HG02970 (cell line): ENCODE measurements at regions not wholly inside any gene's neighbourhood (a gene's known extent, or its start where the extent isn't known, plus 50 kb on each side); places are given as distances from the start of the nearest gene placed in this dataset.
"Not testable (repeated sequence)": the region's sequence is repeated elsewhere in the genome, so short reads cannot be mapped to it uniquely, and the experiment has no call there.

Experiments
- ATAC-seq: cut with Tn5 transposase; IDR thresholded peaks from one replicate; pipeline ENCODE4 v1.9.1; 2021; ENCODE audit warnings: mild to moderate bottlenecking, moderate library complexity, moderate number of reproducible peaks; ENCODE audit not compliant: unreplicated experiment, low FRiP score

GRCh38 chr16:22572331-22573224, 61.9 kb downstream of the NPIPB5 start:
- not testable (repeated sequence) for ATAC-seq

DNA sequence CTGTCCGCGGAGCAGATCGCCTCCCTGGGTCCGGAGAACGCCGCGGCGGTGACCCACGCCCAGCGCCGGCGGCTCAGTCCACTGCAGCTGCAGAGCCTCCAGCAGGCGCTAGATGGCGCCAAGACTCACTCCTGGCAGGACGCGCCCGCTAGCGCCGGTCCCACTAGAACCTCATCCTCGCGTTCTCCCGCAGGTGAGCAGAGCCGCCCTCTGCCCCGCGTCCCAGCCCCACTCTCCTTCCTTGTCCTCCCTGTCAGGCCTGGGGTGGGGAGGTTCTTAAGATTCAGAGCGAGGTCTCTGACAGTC, 62.5 kb downstream of the NPIPB5 start:
- peak; percentile 71 for ATAC-seq

DNA sequence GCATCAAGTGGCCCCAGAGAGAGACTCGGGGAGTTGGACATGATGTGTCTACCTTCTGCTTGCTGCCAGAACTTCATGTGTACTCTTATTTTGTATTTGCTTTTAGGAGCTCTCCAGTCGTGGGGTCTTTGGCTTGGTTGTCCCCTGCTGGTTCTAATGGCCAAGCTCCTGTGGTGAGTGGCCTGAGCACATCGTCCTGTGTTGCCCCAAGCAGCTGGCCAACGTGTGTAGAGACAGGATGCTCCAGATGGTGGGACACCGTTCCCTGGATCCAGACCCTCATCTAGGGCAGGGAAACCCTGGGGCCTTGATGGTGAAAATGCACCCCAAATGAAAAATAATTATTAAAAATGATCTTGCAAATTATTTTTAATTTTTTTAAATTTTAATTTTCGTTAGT, 65.8 kb downstream of the NPIPB5 start:
- not testable (repeated sequence) for ATAC-seq

- ATAC-seq = not testable (repeated sequence)
These were observed 72.5 kb downstream of the NPIPB5 start for GRCh38 chr16:22583195-22583594.

DNA sequence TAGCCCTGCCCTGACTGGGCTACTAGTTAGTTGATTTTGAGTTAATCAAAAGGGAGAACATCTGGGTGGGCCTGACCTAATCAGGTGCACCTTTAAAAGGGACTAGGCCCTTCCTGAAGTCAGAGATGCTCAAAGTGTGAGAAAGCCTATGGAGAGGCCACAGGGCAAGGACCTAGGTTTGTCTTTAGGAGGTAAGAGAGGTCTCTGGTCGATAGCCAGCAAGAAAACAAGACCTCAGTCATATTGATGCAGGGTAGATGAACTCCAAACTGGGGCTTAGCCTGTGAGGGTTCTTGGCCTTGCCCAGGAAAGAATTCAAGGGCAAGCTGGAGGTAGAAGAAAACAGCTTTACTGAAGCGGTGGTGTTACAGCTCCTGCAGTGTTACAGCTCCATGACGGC, 73.8 kb downstream of the NPIPB5 start:
- ATAC-seq = not testable (repeated sequence)

- ATAC-seq = not testable (repeated sequence)
These were observed 74.2 kb downstream of the NPIPB5 start for GRCh38 chr16:22584941-22585340.

DNA sequence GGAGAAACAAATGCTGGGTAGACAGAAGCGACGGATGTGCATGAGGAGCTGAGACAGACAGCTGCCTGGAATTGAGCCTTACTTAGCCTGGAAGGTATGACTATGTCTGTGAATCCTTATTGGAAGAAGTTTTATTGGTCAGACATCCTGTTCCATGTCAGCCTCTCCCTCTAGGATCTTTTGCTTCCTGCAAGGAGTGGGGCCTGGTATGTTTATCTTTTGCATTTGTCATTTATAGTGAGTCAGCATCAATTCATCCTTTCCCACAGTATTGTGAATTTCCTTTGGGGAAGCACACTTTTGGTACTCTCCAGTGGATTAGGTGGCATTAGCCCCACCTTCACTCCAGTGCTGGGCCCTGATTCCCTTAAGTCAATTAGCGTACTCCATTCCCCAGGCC, 74.7 kb downstream of the NPIPB5 start:
- ATAC-seq = not testable (repeated sequence)

DNA sequence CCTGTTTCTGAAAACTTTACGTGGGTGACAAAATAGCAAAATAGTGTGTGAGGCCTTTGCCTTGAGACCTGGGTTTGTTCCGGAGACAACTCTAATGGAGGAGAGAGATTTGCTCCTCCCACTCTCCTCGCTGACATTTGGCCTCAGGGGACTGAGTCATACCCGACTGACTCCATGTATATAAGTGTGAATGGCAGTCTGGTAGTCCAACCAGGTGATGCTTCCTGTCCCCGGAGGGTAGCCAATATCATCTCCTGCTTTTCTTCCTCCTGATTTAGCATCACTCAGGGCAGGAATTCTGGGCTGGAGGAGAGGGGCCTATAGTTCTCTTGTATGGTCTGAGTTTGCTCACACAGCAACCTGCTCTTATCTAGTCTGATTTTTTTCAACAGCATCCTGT, 76.0 kb downstream of the NPIPB5 start:
- not testable (repeated sequence) for ATAC-seq

- ATAC-seq = not testable (repeated sequence)
These were observed 79.1 kb downstream of the NPIPB5 start for GRCh38 chr16:22589757-22590156.

- ATAC-seq = not testable (repeated sequence)
These were observed 85.9 kb downstream of the NPIPB5 start for GRCh38 chr16:22596445-22597045.

- ATAC-seq = not testable (repeated sequence)
These were observed 93.1 kb downstream of the NPIPB5 start for GRCh38 chr16:22603744-22604143.

DNA sequence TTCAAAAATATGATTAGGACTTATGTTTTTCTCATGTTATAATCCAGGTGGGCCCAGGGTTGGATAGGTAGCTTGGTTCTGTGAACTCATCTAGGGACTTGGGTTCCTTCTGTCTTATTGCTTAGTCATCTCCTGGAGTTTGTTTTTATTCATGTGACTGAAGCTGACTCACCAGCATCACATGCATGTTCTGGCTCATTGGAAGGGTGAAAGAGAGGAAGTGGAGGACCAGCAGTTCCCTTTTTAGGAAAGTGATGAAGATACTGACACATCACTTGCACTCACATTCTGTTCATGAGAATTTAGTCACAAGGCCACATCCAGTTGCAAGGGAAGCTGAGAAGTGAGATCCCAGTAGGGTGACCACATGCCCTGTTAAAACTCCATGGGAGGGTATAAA, 95.9 kb downstream of the NPIPB5 start:
- ATAC-seq = not testable (repeated sequence)

- not testable (repeated sequence) for ATAC-seq
These were observed 99.1 kb downstream of the NPIPB5 start for GRCh38 chr16:22609798-22610197.

DNA sequence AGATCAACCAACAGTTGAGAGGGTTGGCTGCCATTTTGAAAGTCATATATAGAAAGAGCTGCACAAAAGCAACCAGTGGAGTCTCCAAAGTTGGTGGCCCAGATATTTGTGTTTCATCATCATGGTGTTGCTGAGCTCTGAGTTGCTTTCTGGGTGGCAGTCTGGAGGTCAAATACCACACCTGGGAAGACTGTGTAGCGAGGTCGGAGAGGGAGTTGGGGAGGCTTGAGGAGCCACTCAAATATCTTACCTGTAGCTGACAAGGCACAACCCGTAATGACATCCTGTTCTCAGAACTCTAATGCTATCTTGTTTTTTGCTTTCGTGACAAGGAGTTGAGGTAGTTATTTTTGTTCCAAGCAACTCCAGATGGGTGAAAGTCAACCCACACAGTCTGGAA, 100.4 kb downstream of the NPIPB5 start:
- ATAC-seq = not testable (repeated sequence)

DNA sequence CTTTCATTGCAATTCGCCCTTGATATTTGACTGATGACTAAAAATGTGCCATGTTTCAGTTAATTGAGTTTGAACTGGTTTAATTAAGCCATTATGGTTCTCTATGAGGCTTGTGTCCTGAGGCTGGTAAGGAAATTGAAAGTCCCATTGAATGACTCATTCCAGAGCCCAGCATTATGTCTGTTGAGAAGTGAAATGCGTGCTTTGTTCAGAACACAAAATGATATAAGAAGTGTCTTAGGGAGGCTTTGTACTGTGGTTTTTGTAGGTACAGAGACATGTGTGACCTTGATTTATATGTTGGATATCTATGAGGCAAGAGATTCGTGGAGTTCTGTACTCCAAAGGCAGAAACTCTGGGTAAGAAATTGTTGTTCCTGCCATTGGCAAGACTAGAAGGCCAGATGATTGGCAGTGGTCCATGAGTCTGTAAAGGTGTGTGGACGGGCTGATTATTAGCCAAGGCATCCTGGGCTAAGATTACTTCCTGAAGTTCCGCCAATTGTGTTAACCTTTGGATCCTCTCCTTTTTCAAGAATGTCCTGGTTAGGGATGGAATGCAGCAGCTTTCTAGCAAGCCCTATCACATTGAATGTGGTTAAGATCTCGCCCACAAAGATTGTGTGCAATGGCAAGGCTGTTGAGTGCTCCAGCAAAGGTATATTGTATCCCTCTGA, 103.7 kb downstream of the NPIPB5 start:
- no peak for ATAC-seq

GRCh38 chr16:22618842-22619241, 108.2 kb downstream of the NPIPB5 start:
- no peak for ATAC-seq

DNA sequence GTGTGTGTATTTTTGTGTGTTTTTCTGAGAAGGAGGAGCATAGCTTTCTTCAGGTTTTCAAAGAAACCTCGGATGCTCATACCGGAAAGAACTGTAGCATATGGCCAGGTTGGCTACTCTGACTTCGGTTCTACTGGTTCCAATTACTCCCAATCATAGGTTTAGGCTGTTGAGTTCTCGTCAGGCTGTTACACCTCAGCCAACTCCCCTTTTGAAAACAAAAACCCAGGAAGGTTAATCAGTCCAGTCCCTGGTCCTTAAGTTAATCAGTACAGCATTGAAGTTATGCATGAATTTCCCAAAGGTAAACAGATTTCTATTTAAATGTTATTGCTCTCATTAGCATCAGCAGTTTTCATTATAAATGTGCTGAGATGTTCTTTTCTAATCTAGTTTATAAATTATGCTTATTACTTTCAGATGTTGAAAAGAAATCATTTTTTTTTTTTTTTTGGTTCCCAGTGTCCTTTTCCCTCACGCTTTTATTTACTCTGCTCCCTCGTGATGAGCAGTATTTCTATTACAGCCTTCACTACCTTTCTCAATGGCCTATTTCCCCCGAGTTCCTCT, 111.0 kb downstream of the NPIPB5 start:
- no peak for ATAC-seq

DNA sequence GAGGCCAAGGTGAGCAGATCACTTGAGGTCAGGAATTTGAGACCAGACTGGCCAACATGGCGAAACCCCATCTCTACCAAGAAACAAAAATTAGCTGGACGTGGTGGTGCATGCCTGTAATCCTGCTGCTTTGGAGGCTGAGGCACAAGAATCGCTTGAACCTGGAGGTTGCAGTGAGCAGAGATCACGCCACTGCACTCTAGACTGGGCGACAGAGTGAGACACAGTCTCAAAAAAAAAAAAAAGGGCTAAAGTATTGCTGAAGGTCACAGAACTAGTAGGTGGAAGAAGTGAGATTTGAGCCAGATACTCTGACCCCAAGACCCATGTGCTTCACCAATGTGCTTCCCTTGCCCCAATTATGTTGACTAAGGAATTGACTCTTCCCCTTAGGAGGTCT, 112.0 kb downstream of the NPIPB5 start:
- no peak for ATAC-seq

DNA sequence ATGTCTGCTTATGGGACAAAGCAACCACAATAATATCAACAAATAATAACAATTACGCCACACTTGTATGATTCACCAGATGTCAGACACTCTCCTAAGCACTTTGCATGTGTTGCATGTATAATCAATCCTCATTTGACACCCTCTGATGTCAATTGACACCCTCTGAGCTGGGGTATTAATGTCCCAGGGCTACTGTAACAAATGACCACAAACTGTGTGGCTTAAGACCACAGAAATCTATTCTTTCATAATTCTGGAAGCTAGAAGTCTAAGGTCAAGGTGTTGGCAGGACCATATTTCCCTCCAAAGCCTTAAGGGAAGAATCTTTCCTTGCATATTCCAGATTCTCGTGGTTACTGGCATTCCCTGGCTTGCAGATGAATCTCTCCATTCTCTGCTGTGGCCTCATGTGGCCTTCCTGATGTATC, 112.7 kb downstream of the NPIPB5 start:
- no peak for ATAC-seq

DNA sequence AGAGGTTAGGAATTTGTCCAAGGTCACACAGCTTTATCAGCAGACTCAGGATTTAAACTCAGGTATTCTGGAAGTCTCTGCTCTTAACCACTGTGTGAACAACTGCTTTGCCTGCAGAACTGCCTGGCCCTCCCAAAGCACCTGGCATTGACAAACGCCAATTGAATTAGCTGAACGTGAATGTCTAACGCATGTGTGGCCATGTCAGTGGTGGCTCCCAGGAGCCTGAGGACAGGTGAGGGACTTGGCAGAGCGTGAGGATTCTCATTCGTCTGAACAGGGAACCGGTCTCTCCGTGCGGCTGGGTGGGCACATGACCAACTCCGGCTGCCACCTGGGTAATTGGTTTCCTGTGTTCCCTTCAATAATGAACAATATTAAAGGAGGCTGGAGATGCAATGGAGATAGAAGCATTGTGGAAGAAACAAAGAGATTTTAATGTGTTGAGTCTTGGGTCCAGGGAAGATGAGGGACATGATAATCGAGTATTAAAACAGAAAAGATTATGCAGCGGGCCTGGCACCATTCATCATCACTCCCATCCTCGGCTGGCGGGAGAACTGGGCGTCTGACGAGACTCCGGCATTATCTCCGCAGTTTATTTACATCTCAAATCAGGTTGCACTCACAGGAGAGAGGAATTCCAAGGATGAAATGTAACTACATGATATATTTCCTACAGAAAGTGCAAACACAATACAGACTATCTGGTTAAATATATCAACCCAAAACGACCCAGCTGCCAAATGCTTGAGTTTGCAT, 113.5 kb downstream of the NPIPB5 start:
- ATAC-seq = no peak
